Caco-2 (cell line): ENCODE measurements at regions not wholly inside any gene's neighbourhood (a gene's known extent, or its start where the extent isn't known, plus 50 kb on each side); places are given as distances from the start of the nearest gene placed in this dataset.

Source experiments
- BruUV-seq: library from RNA; stranded (reverse); fragments of 400-500 nt; replicated peaks from 2 replicates; lab custom pipeline; 2021; lab: Mats Ljungman, UMichigan
- CTCF ChIA-PET: fragments of 300-600 bp; sonication (Branson Sonifier 250); formaldehyde crosslinking; loops from one replicate; lab custom pipeline; 2022; ENCODE audit warnings: antibody characterized with exemption; lab: Charles Lee
- POLR2A ChIA-PET: fragments of 300-600 bp; sonication (Branson Sonifier 250); formaldehyde crosslinking; loops from one replicate; lab custom pipeline; 2022; ENCODE audit warnings: antibody characterized with exemption; lab: Charles Lee
- DNase-seq, 2 experiments: peaks; one replicate each; pipeline versions ENCODE4 v3.0.0 to v3.0.0-alpha.2; 2020 to 2022
- H3K27me3 ChIP-seq: replicated peaks from 2 replicates; pipeline ENCODE4 v1.6.0; 2011; ENCODE audit warnings: low read length; ENCODE audit not compliant: control insufficient read depth, insufficient read depth
- H3K36me3 ChIP-seq: 2 replicates; pipeline ENCODE4 v1.5.1; 2011; ENCODE audit warnings: low read length; ENCODE audit not compliant: control insufficient read depth, insufficient read depth
- H3K4me1 ChIP-seq: fragments of 250-450 bp; sonication (Bioruptor Pico); 2 replicates; pipeline ENCODE4 v1.5.1; 2020; ENCODE audit warnings: mild to moderate bottlenecking
- H3K4me3 ChIP-seq: 2 replicates; pipeline ENCODE4 v1.5.1; 2011; ENCODE audit warnings: low read depth, mild to moderate bottlenecking, control low read depth, low read length
- H3K9me3 ChIP-seq: fragments of 250-450 bp; sonication (Bioruptor Pico); 2 replicates; pipeline ENCODE4 v1.5.1; 2020; ENCODE audit warnings: mild to moderate bottlenecking, moderate library complexity
- H3K27ac Mint-ChIP-seq: one replicate; pipeline ENCODE4 v1.8.0; 2022; ENCODE audit warnings: mixed read lengths; ENCODE audit not compliant: unreplicated experiment
- H3K27me3 Mint-ChIP-seq: one replicate; pipeline ENCODE4 v1.8.0; 2022; ENCODE audit warnings: mixed read lengths; ENCODE audit not compliant: insufficient read depth, unreplicated experiment
- H3K36me3 Mint-ChIP-seq: one replicate; pipeline ENCODE4 v1.8.0; 2022; ENCODE audit warnings: mild to moderate bottlenecking, mixed read lengths; ENCODE audit not compliant: insufficient read depth, unreplicated experiment
- H3K4me1 Mint-ChIP-seq: one replicate; pipeline ENCODE4 v1.8.0; 2022; ENCODE audit warnings: low read depth, mixed read lengths; ENCODE audit not compliant: unreplicated experiment
- H3K4me3 Mint-ChIP-seq: one replicate; pipeline ENCODE4 v1.8.0; 2022; ENCODE audit warnings: mild to moderate bottlenecking, moderate library complexity, mixed read lengths; ENCODE audit not compliant: unreplicated experiment
- H3K9me3 Mint-ChIP-seq: one replicate; pipeline ENCODE4 v1.8.0; 2022; ENCODE audit warnings: mixed read lengths; ENCODE audit not compliant: unreplicated experiment
- CTCF ChIP-seq, 2 experiments: fragments of 200-600 bp in 1 of 2; IDR thresholded peaks; 1 replicate in 1 of 2; 2 replicates in 1 of 2; pipeline versions ENCODE4 v1.5.1 to v1.8.0; 2011 to 2022; ENCODE audit warnings: antibody characterized with exemption in 1 of 2, control low read depth in 1 of 2, inconsistent platforms in 1 of 2, low read depth in 1 of 2, low read length in 1 of 2, mild to moderate bottlenecking in 1 of 2, moderate library complexity in 1 of 2; ENCODE audit not compliant: insufficient read depth in 1 of 2, severe bottlenecking in 1 of 2, unreplicated experiment in 1 of 2
- intact Hi-C: fragments of 100-400 bp; cut with micrococcal nuclease; formaldehyde crosslinking; loops from one replicate; pipeline ENCODE4 v1.10.0; 2022; ENCODE audit not compliant: unreplicated experiment

GRCh38 chr13:33518452-33518851 is 232.9 kb upstream of the STARD13 start:
- intact Hi-C loops: no loop called here
- H3K36me3 ChIP-seq: no peaks in the 10 kb centered on the region
- CTCF ChIA-PET: no interaction called here
- Mint-ChIP-seq H3K9me3 (no peaks in the 10 kb centered on the region), H3K27ac (no peak overlapping the region), H3K4me3 (no peak overlapping the region), H3K36me3 (no peaks in the 10 kb centered on the region), H3K4me1 (no peaks in the 10 kb centered on the region), H3K27me3 (no peaks in the 10 kb centered on the region)
- no TSS peak for BruUV-seq
- no peak overlapping the region for H3K4me3 ChIP-seq
- H3K4me1 ChIP-seq: no peaks in the 10 kb centered on the region
- DNase-seq: no peak
- H3K27me3 ChIP-seq: no peaks in the 10 kb centered on the region
- no peak for TF ChIP-seq CTCF (IDR thresholded peaks at IDR 0.05; ENCODE audit: insufficient read depth in 1 of 2, low read depth in 1 of 2, low read length in 1 of 2, severe bottlenecking in 1 of 2, unreplicated experiment in 1 of 2)
- POLR2A ChIA-PET: no interaction called here
- no peaks in the 10 kb centered on the region for H3K9me3 ChIP-seq

GRCh38 chr13:33519561-33520467 is 234.3 kb upstream of the STARD13 start:
- Mint-ChIP-seq H3K9me3 (no peaks in the 10 kb centered on the region), H3K27me3 (no peaks in the 10 kb centered on the region), H3K4me1 (no peaks in the 10 kb centered on the region), H3K27ac (no peak overlapping the region), H3K36me3 (no peaks in the 10 kb centered on the region), H3K4me3 (no peak overlapping the region)
- no peak for TF ChIP-seq CTCF (IDR thresholded peaks at IDR 0.05; ENCODE audit: insufficient read depth in 1 of 2, low read depth in 1 of 2, low read length in 1 of 2, severe bottlenecking in 1 of 2, unreplicated experiment in 1 of 2)
- ChIA-PET CTCF (no interaction called here), POLR2A (no interaction called here)
- DNase-seq: no peak
- BruUV-seq: no TSS peak
- Histone ChIP-seq H3K4me1 (no peaks in the 10 kb centered on the region), H3K9me3 (no peaks in the 10 kb centered on the region), H3K36me3 (no peaks in the 10 kb centered on the region), H3K4me3 (no peak overlapping the region), H3K27me3 (no peaks in the 10 kb centered on the region)
- intact Hi-C loops: no loop called here

GRCh38 chr13:33520468-33520839 is 234.9 kb upstream of the STARD13 start:
- H3K4me3 Mint-ChIP-seq: no peak overlapping the region
- TF ChIP-seq CTCF (IDR thresholded peaks at IDR 0.05; ENCODE audit: insufficient read depth in 1 of 2, low read depth in 1 of 2, low read length in 1 of 2, severe bottlenecking in 1 of 2, unreplicated experiment in 1 of 2): no peak
- CTCF ChIA-PET: no interaction called here
- intact Hi-C loops: no loop called here
- no peak overlapping the region for H3K27ac Mint-ChIP-seq
- no peak for DNase-seq
- POLR2A ChIA-PET: no interaction called here
- Histone ChIP-seq H3K4me3 (no peak overlapping the region), H3K36me3 (no peaks in the 10 kb centered on the region), H3K27me3 (no peaks in the 10 kb centered on the region), H3K9me3 (no peaks in the 10 kb centered on the region), H3K4me1 (no peaks in the 10 kb centered on the region)
- H3K9me3 Mint-ChIP-seq: no peaks in the 10 kb centered on the region
- H3K27me3 Mint-ChIP-seq: no peaks in the 10 kb centered on the region
- H3K36me3 Mint-ChIP-seq: no peaks in the 10 kb centered on the region
- BruUV-seq: no TSS peak
- H3K4me1 Mint-ChIP-seq: no peaks in the 10 kb centered on the region
